Type B pancreatic cell (in vitro differentiated cells): ENCODE measurements at regions not wholly inside any gene's neighbourhood (a gene's known extent, or its start where the extent isn't known, plus 50 kb on each side); places are given as distances from the start of the nearest gene placed in this dataset.

Experiments
- DNase-seq: peaks from one replicate; pipeline ENCODE4 v3.0.0; 2021; ENCODE audit warnings: mixed read lengths; ENCODE audit not compliant: unreplicated experiment; ENCODE audit errors: extremely low spot score
- H3K27ac Mint-ChIP-seq: 2 replicates; pipeline ENCODE4 v1.8.0; 2021; ENCODE audit warnings: mild to moderate bottlenecking, mixed read lengths
- H3K27me3 Mint-ChIP-seq: 2 replicates; pipeline ENCODE4 v1.8.0; 2021; ENCODE audit warnings: mixed read lengths
- H3K36me3 Mint-ChIP-seq: 2 replicates; pipeline ENCODE4 v1.8.0; 2021; ENCODE audit warnings: mixed read lengths
- H3K4me1 Mint-ChIP-seq: one replicate; pipeline ENCODE4 v1.8.0; 2021; ENCODE audit warnings: mixed read lengths; ENCODE audit not compliant: unreplicated experiment
- H3K4me3 Mint-ChIP-seq: 2 replicates; pipeline ENCODE4 v1.8.0; 2021; ENCODE audit warnings: mild to moderate bottlenecking, mixed read lengths
- H3K9me3 Mint-ChIP-seq: 2 replicates; pipeline ENCODE4 v1.8.0; 2021; ENCODE audit warnings: mixed read lengths
- CTCF ChIP-seq: fragments of 200-600 bp; sonication (generic); conservative IDR thresholded peaks from 2 replicates; pipeline ENCODE4 v1.5.0; 2021; ENCODE audit warnings: antibody characterized with exemption, mild to moderate bottlenecking

GRCh38 chr2:104545055-104545454 lies 308.9 kb upstream of the POU3F3 start:
- no peak overlapping the region for H3K4me3 Mint-ChIP-seq
- peaks cover 11% of the 10 kb centered on the region for H3K27me3 Mint-ChIP-seq
- no peak overlapping the region for H3K27ac Mint-ChIP-seq
- no peaks in the 10 kb centered on the region for H3K4me1 Mint-ChIP-seq
- no peaks in the 10 kb centered on the region for H3K36me3 Mint-ChIP-seq
- TF ChIP-seq CTCF, result no peak
- no peaks in the 10 kb centered on the region for H3K9me3 Mint-ChIP-seq
- no peak for DNase-seq

DNA sequence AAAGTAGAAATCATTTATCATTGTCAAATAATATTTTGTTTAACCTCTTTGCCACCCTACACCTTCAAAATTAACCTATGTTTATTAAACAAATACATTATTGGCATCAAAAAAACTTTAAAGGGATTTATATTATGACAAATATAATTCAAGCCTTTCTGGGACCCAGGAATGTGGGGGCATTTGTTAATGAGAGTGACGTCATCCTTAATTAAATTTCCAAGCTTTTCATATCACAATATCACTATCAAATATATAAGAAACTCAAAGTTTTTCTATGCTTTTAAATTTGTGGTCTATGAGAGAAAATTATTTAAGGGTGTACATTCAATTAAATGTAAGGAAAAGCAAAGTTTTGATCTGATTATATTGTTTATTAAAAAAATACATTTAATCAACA lies 307.4 kb upstream of the POU3F3 start:
- Mint-ChIP-seq H3K27ac (no peak overlapping the region), H3K4me3 (no peak overlapping the region), H3K27me3 (peaks cover 11% of the 10 kb centered on the region), H3K36me3 (no peaks in the 10 kb centered on the region), H3K4me1 (no peaks in the 10 kb centered on the region), H3K9me3 (no peaks in the 10 kb centered on the region)
- no peak for DNase-seq
- no peak for TF ChIP-seq CTCF

DNA sequence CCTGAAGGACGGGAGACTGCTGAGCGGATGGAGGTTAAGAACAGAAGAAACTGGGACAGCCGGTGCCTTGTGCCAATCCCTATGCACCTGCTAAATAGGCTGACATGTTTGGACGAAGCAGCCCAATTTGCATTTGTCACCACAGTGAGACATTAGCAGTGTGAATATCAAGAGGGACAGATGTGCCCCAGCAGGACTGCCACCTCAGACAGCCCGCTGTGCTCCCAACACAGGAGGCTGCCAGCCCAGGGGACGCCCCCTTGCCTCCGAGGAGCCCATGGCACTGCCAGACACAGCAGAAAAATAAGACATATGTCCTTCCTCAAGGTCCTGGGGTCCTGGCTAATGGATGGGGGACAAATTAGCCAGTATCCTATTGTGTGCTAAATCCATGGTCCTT lies 306.7 kb upstream of the POU3F3 start:
- Mint-ChIP-seq H3K4me1 (no peaks in the 10 kb centered on the region), H3K4me3 (no peak overlapping the region), H3K9me3 (no peaks in the 10 kb centered on the region), H3K27me3 (peaks cover 11% of the 10 kb centered on the region), H3K27ac (no peak overlapping the region), H3K36me3 (no peaks in the 10 kb centered on the region)
- TF ChIP-seq CTCF, result no peak
- DNase-seq, result no peak

DNA sequence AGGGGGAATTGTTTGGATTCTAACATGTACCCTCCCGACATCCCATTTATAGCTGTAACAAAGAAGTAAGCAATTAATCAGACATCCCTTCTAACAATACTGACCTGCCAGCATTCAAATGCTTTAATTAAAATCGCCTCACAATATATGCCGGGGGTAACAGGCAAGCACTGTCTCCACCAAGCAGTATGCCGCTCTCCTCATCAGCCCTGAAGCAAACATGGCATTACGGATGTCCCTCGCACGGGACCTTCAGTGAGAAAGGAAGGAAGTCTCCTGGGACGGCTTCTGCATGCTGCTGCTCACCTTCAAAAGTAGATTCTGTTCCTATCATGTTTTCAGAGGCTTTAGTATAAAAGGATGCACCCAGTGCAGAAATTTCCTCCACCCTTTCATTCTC lies 292.7 kb upstream of the POU3F3 start:
- TF ChIP-seq CTCF, result no peak
- DNase-seq, result no peak
- Mint-ChIP-seq H3K4me1 (no peaks in the 10 kb centered on the region), H3K9me3 (no peaks in the 10 kb centered on the region), H3K4me3 (no peak overlapping the region), H3K27me3 (peaks cover 33% of the 10 kb centered on the region), H3K36me3 (no peaks in the 10 kb centered on the region), H3K27ac (no peak overlapping the region)

DNA sequence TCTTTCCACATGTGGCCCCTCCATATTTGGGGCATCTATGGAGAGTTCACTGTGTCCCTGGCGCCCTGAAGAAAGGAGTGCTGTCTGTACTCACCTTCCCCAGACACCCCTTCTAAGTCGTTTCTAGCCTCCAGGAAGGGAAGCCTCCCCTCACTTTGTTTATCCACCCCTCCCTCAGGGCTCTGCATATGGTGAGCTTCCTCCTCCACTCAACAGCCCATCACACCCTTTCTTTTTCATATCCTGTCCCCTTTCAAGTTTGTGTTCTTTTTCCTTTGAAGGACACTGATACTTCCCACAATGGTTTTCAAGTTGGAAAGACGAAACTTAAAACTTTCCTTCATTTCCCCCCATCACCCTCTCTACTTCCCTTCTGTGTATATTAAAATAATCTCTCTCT lies 291.4 kb upstream of the POU3F3 start:
- no peak for TF ChIP-seq CTCF
- peaks cover 33% of the 10 kb centered on the region for H3K27me3 Mint-ChIP-seq
- H3K36me3 Mint-ChIP-seq, result no peaks in the 10 kb centered on the region
- H3K4me3 Mint-ChIP-seq, result no peak overlapping the region
- H3K27ac Mint-ChIP-seq, result no peak overlapping the region
- no peak for DNase-seq
- H3K4me1 Mint-ChIP-seq, result no peaks in the 10 kb centered on the region
- H3K9me3 Mint-ChIP-seq, result no peaks in the 10 kb centered on the region

DNA sequence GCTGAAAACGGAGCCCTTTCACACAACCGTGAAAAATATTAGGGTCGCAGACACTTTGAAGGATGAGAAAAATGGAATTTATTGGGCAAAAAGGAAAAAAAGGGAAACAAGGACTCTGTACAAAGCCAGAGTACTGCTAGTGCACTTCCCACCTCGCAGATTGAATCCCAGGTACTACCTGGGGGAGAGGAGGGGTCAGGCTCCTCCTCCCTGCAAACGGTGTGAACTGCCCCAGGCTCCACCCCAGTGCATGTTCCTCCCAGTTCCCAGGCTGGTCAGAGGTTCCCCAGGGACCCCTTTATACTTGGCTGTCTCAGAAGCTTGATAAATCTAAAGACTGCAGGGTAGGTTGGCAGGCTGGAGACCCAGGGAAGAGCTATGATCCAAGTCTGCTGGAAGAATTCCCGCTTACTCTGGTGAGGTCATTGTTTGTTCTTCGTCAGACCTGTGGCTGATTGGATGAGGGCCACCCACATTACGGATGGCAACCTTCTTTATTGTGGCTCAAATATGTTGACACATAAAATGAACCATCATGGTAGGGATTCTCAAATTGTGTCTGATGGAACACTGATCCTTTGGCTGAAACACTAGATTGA lies 290.4 kb upstream of the POU3F3 start:
- H3K9me3 Mint-ChIP-seq, result no peaks in the 10 kb centered on the region
- DNase-seq, result no peak
- TF ChIP-seq CTCF, result no peak

More for the DNA sequence above, 290.4 kb upstream of the POU3F3 start:
- no peak overlapping the region for H3K27ac Mint-ChIP-seq
- no peaks in the 10 kb centered on the region for H3K4me1 Mint-ChIP-seq
- no peaks in the 10 kb centered on the region for H3K36me3 Mint-ChIP-seq
- H3K4me3 Mint-ChIP-seq, result no peak overlapping the region
- H3K27me3 Mint-ChIP-seq, result peaks cover 33% of the 10 kb centered on the region
